WTC11 (cell line): ENCODE measurements at regions not wholly inside any gene's neighbourhood (a gene's known extent, or its start where the extent isn't known, plus 50 kb on each side); places are given as distances from the start of the nearest gene placed in this dataset.

Experiments
- ATAC-seq: fragments of 200-7000 bp; cut with Tn5 transposase; 2 replicates; pipeline ENCODE4 v1.10.0; 2021; ENCODE audit warnings: mild to moderate bottlenecking, moderate library complexity
- CTCF ChIA-PET: fragments of 300-600 bp; sonication (Branson Sonifier 250); formaldehyde crosslinking; loops from one replicate; lab custom pipeline; 2021; ENCODE audit warnings: antibody characterized with exemption; lab: Charles Lee
- POLR2A ChIA-PET: fragments of 350-600 bp; sonication (Branson Sonifier 250); formaldehyde crosslinking; loops from one replicate; lab custom pipeline; 2021; ENCODE audit warnings: antibody characterized with exemption; lab: Charles Lee
- DNase-seq: peaks from one replicate; pipeline ENCODE4 v3.0.0; 2021; ENCODE audit warnings: low spot score
- H3K27ac Mint-ChIP-seq: 2 replicates; pipeline ENCODE4 v1.8.0; 2021; ENCODE audit warnings: mixed read lengths
- H3K27me3 Mint-ChIP-seq: 2 replicates; pipeline ENCODE4 v1.8.0; 2021; ENCODE audit warnings: low read depth, mild to moderate bottlenecking, moderate library complexity, mixed read lengths
- H3K36me3 Mint-ChIP-seq: 2 replicates; pipeline ENCODE4 v1.8.0; 2021; ENCODE audit warnings: mixed read lengths
- H3K4me1 Mint-ChIP-seq: 2 replicates; pipeline ENCODE4 v1.8.0; 2022; ENCODE audit warnings: mixed read lengths
- H3K4me3 Mint-ChIP-seq: 2 replicates; pipeline ENCODE4 v1.8.0; 2021; ENCODE audit warnings: mild to moderate bottlenecking, moderate library complexity, mixed read lengths
- H3K9me3 Mint-ChIP-seq: 2 replicates; pipeline ENCODE4 v1.8.0; 2021; ENCODE audit warnings: mixed read lengths
- FOXP1 ChIP-seq: sonication (generic); formaldehyde crosslinking; IDR thresholded peaks from 2 replicates; pipeline ENCODE4 v1.8.0; 2022; ENCODE audit warnings: missing genetic modification reagents, mild to moderate bottlenecking, moderate library complexity, borderline replicate concordance
- GRHL2 ChIP-seq: fragments of 250-450 bp; sonication (Bioruptor Pico); IDR thresholded peaks from 2 replicates; pipeline ENCODE4 v1.8.0; 2022; ENCODE audit warnings: mild to moderate bottlenecking, moderate library complexity; ENCODE audit not compliant: insufficient replicate concordance, severe bottlenecking
- HMGXB4 ChIP-seq: sonication (generic); formaldehyde crosslinking; IDR thresholded peaks from 2 replicates; pipeline ENCODE4 v1.8.1; 2023; ENCODE audit warnings: mild to moderate bottlenecking, moderate library complexity, missing genetic modification reagents
- MAX ChIP-seq: sonication (generic); formaldehyde crosslinking; IDR thresholded peaks from 2 replicates; pipeline ENCODE4 v1.8.0; 2022; ENCODE audit warnings: mild to moderate bottlenecking, missing genetic modification reagents
- MLX ChIP-seq: sonication (generic); formaldehyde crosslinking; IDR thresholded peaks from 2 replicates; pipeline ENCODE4 v1.8.1; 2023; ENCODE audit warnings: mild to moderate bottlenecking, missing genetic modification reagents, moderate library complexity
- MXD4 ChIP-seq: fragments of 250-450 bp; sonication (Bioruptor Pico); IDR thresholded peaks from 2 replicates; pipeline ENCODE4 v1.8.0; 2021; ENCODE audit warnings: mild to moderate bottlenecking, moderate library complexity, borderline replicate concordance
- NFATC4 ChIP-seq: fragments of 250-450 bp; sonication (Bioruptor Pico); IDR thresholded peaks from 2 replicates; pipeline ENCODE4 v1.9.0; 2021; ENCODE audit warnings: mild to moderate bottlenecking
- NR1H2 ChIP-seq: sonication (generic); formaldehyde crosslinking; IDR thresholded peaks from 2 replicates; pipeline ENCODE4 v1.9.0; 2021; ENCODE audit warnings: mild to moderate bottlenecking, moderate library complexity, missing genetic modification reagents
- SMAD3 ChIP-seq: sonication (generic); formaldehyde crosslinking; IDR thresholded peaks from 2 replicates; pipeline ENCODE4 v1.8.0; 2022; ENCODE audit warnings: missing genetic modification reagents, mild to moderate bottlenecking, borderline replicate concordance
- SMAD4 ChIP-seq: sonication (generic); formaldehyde crosslinking; IDR thresholded peaks from 2 replicates; pipeline ENCODE4 v1.8.0; 2022; ENCODE audit warnings: mild to moderate bottlenecking, missing genetic modification reagents
- SOX15 ChIP-seq: fragments of 250-450 bp; sonication (Bioruptor Pico); IDR thresholded peaks from 2 replicates; pipeline ENCODE4 v1.9.0; 2021; ENCODE audit warnings: mild to moderate bottlenecking
- SP1 ChIP-seq: sonication (generic); formaldehyde crosslinking; conservative IDR thresholded peaks from 2 replicates; pipeline ENCODE4 v1.8.1; 2022; ENCODE audit warnings: missing genetic modification reagents
- TCF7 ChIP-seq: sonication (generic); formaldehyde crosslinking; IDR thresholded peaks from 2 replicates; pipeline ENCODE4 v1.8.0; 2022; ENCODE audit warnings: mild to moderate bottlenecking, low read depth, missing genetic modification reagents, moderate library complexity
- TP53 ChIP-seq: sonication (generic); formaldehyde crosslinking; IDR thresholded peaks from 2 replicates; pipeline ENCODE4 v1.8.1; 2023; ENCODE audit warnings: mild to moderate bottlenecking, missing genetic modification reagents
- ZMAT4 ChIP-seq: fragments of 250-450 bp; sonication (Bioruptor Pico); IDR thresholded peaks from 2 replicates; pipeline ENCODE4 v1.9.0; 2021; ENCODE audit warnings: mild to moderate bottlenecking
- ZNF138 ChIP-seq: sonication (generic); formaldehyde crosslinking; conservative IDR thresholded peaks from 2 replicates; pipeline ENCODE4 v1.8.1; 2022; ENCODE audit warnings: mild to moderate bottlenecking, moderate library complexity, missing genetic modification reagents
- ZNF232 ChIP-seq: sonication (generic); formaldehyde crosslinking; IDR thresholded peaks from 2 replicates; pipeline ENCODE4 v1.8.0; 2022; ENCODE audit warnings: mild to moderate bottlenecking, missing genetic modification reagents
- ZNF317 ChIP-seq: sonication (generic); formaldehyde crosslinking; IDR thresholded peaks from 2 replicates; pipeline ENCODE4 v1.8.1; 2023; ENCODE audit warnings: low read depth, mild to moderate bottlenecking, moderate library complexity, missing genetic modification reagents, borderline replicate concordance
- ZNF512 ChIP-seq: sonication (generic); formaldehyde crosslinking; IDR thresholded peaks from 2 replicates; pipeline ENCODE4 v1.8.1; 2022; ENCODE audit warnings: missing genetic modification reagents, borderline replicate concordance
- ZNF532 ChIP-seq: fragments of 250-450 bp; sonication (Bioruptor Pico); IDR thresholded peaks from 2 replicates; pipeline ENCODE4 v1.9.0; 2021; ENCODE audit warnings: mild to moderate bottlenecking, borderline replicate concordance

- ATAC-seq (peak; percentile 20), DNase-seq (no peak)
- Mint-ChIP-seq H3K4me1 (peaks cover 41% of the 10 kb centered on the region), H3K36me3 (no peaks in the 10 kb centered on the region), H3K27ac (no peak overlapping the region), H3K4me3 (peak overlapping the region; percentile 23; the same call in 1 of the 2 replicates), H3K27me3 (peaks cover 88% of the 10 kb centered on the region), H3K9me3 (peaks cover 9% of the 10 kb centered on the region)
- ChIA-PET POLR2A (no interaction called here), CTCF (no interaction called here)
- TF ChIP-seq ZNF138 (CRISPR knock-in tag) (no peak), MLX (CRISPR knock-in tag) (no peak), MAX (CRISPR knock-in tag) (no peak), SMAD4 (CRISPR knock-in tag) (no peak), TCF7 (CRISPR knock-in tag) (no peak), ZNF232 (CRISPR knock-in tag) (no peak), NFATC4 (no peak), ZMAT4 (CRISPR knock-in tag) (no peak), GRHL2 (no peak), ZNF317 (CRISPR knock-in tag) (no peak), MXD4 (CRISPR knock-in tag) (no peak), ZNF532 (no peak), SOX15 (no peak), HMGXB4 (CRISPR knock-in tag) (no peak), NR1H2 (no peak)
Observed at GRCh38 chr5:4212071-4212739, 616.6 kb downstream of the IRX1 start.

GRCh38 chr5:4212981-4213819 is 617.6 kb downstream of the IRX1 start:
- peak; percentile 82 for ATAC-seq
- Mint-ChIP-seq H3K27me3 (peaks cover 86% of the 10 kb centered on the region), H3K27ac (peak overlapping the region; percentile 73), H3K9me3 (peaks cover 9% of the 10 kb centered on the region), H3K4me1 (peaks cover 34% of the 10 kb centered on the region), H3K36me3 (no peaks in the 10 kb centered on the region), H3K4me3 (peak overlapping the region; percentile 22)
- POLR2A ChIA-PET, result interaction anchor here (0.6 kb wide), 1 partner anchor 1905 kb away, joined by 3 read pairs; no protein-coding TSS in a partner anchor
- TF ChIP-seq SP1 (CRISPR knock-in tag), result no peak
- TF ChIP-seq TP53 (CRISPR knock-in tag), result no peak
- TF ChIP-seq ZNF512 (CRISPR knock-in tag), result peak; percentile 87; the same call in 1 of the 2 replicates
- no peak for TF ChIP-seq FOXP1 (CRISPR knock-in tag)
- no peak for TF ChIP-seq SMAD3
- no peak for DNase-seq
- CTCF ChIA-PET, result no interaction called here
